ENCODE measurements at regions not wholly inside any gene's neighbourhood (a gene's known extent, or its start where the extent isn't known, plus 50 kb on each side); places are given as distances from the start of the nearest gene placed in this dataset.

- TF ChIP-seq ZBTB7A (IDR thresholded peaks at IDR 0.05; ENCODE audit: borderline replicate concordance, control insufficient read depth, low read depth, low read length) = no peak
- no peak for TF ChIP-seq GABPA (tag; conservative IDR thresholded peaks at IDR 0.05; ENCODE audit: low read depth)
- TF ChIP-seq, protein P1, sequence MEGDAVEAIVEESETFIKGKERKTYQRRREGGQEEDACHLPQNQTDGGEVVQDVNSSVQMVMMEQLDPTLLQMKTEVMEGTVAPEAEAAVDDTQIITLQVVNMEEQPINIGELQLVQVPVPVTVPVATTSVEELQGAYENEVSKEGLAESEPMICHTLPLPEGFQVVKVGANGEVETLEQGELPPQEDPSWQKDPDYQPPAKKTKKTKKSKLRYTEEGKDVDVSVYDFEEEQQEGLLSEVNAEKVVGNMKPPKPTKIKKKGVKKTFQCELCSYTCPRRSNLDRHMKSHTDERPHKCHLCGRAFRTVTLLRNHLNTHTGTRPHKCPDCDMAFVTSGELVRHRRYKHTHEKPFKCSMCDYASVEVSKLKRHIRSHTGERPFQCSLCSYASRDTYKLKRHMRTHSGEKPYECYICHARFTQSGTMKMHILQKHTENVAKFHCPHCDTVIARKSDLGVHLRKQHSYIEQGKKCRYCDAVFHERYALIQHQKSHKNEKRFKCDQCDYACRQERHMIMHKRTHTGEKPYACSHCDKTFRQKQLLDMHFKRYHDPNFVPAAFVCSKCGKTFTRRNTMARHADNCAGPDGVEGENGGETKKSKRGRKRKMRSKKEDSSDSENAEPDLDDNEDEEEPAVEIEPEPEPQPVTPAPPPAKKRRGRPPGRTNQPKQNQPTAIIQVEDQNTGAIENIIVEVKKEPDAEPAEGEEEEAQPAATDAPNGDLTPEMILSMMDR (IDR thresholded peaks at IDR 0.05 in 2 of 3, conservative IDR thresholded peaks at IDR 0.05 in 1 of 3; ENCODE audit: insufficient read depth in 2 of 3, low read depth in 1 of 3, low read length in 3 of 3) = no peak
- no peak for TF ChIP-seq RAD21 (CRISPR knock-in tag; conservative IDR thresholded peaks at IDR 0.05 in 1 of 2, IDR thresholded peaks at IDR 0.05 in 1 of 2)
Observed at GRCh38 chr5:56527174-56527573, 288.2 kb upstream of the MAP3K1 start.

All from K562 (cell line).